ENCODE measurements at regions not wholly inside any gene's neighbourhood (a gene's known extent, or its start where the extent isn't known, plus 50 kb on each side); places are given as distances from the start of the nearest gene placed in this dataset.

DNA sequence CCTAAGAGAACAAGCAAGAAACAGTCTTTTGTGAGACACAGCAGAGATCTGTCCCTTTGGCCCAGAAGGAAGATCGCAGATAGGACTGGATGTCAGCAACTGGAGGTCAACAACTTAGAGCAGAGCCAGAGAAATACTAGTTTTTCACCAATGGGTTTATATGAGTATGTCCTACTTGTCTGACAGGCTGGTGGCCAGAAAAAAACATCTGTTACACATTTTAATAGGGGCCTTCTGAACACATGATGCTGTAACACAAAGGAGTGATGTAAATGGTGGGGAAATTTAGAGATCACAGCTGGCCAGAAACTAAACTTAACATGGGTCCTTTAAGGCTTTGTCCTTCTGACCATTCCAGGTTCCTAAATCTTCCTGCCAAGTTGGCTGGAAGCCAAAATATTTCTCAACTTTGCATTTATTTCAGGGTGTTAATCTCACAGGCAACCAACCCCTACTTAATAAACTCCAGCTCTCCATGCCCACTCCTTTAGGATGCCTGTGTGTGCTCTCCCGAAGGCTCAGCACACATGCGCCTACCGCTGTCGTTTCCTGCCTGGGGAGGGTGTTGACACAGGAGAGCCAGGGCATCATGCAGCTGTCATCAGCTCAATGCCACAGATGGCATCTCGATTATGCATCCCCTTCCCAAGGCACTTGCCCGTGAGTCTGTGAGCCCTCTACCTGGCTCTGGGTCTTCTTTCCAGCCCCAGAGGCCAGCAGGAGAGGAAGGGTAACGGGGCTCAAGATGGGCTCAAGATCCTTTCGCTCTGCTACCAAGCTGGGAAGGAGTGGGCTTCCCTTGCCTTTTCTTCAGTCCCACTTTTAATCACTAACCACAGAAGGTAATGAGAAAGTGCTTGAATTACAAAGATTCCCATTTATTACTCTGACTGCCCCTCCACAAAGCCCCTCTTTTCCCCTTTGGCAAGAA lies 252.5 kb downstream of the ETAA1 start:
- Histone ChIP-seq H3K9me3 (ENCODE audit: insufficient read depth, low read depth, low read length) (peaks cover 14% of the 10 kb centered on the region), H3K4me1 (ENCODE audit: insufficient read depth, low read length) (no peaks in the 10 kb centered on the region), H3K9ac (ENCODE audit: low read depth, low read length) (no peak overlapping the region), H3K36me3 (ENCODE audit: insufficient read depth, low read depth, low read length) (no peaks in the 10 kb centered on the region), H3K27me3 (ENCODE audit: insufficient read depth, low read length) (no peaks in the 10 kb centered on the region), H3K4me3 (ENCODE audit: low read length) (no peak overlapping the region), H3K27ac (ENCODE audit: low read length) (no peak overlapping the region)

DNA sequence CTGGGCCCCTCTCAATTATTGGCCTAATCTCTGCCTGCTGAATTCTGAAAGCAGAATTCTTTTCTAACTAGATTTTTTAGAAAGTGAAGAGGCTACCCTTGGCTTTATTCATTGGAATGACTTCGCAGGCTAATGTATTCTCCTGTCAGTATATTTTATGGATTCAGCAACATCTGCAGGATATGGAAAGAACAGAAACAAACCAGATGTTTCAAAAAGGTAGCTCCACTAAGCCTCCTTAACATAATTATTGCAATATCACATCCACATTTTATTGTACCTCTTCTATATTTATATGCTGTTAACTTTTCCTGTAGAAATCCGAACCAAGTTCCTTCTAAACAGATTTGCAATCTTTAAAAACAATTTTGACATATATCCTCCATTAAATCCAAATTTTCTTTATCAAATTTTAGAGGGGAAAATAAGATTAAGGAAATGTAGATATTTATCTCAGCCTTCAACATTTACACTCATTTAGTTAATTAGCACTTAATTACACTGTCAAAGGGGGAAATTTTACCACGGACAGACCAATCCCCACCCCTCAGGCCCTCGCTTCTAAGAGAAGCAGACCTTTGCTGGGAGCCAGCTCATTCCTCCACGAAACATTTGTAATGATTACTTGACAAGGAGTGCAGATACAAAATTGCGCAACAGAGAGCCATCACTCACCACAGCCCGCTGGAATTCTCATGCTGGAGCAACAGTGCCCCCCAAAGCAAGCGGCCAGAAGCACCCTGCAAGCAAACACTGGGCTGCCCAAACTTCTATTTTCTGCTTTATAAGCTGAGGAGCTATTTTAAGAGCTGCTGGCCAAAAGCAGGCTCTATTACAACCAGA lies 253.4 kb downstream of the ETAA1 start:
- Histone ChIP-seq H3K9me3 (ENCODE audit: insufficient read depth, low read depth, low read length) (peaks cover 14% of the 10 kb centered on the region), H3K36me3 (ENCODE audit: insufficient read depth, low read depth, low read length) (no peaks in the 10 kb centered on the region), H3K9ac (ENCODE audit: low read depth, low read length) (no peak overlapping the region), H3K27ac (ENCODE audit: low read length) (no peak overlapping the region), H3K4me3 (ENCODE audit: low read length) (no peak overlapping the region), H3K27me3 (ENCODE audit: insufficient read depth, low read length) (no peaks in the 10 kb centered on the region), H3K4me1 (ENCODE audit: insufficient read depth, low read length) (no peaks in the 10 kb centered on the region)

DNA sequence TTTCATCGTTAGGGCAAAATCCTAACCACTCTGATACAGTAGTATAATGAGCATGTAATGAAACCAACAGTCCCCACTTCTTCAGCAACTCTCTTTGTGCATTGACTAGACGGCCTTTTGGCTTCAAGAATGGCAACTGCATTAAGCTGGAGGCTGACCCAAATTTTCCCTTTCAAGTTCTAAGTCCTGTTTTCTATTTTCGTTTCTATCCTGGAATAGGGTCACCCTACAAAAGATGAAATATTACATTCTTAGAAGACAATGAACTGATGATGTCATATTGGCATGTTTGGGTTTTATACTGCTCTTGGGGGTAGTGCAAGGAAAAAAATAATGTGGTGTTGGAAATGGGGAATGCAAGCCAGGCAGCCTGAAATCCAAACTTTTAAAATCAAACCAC lies 254.4 kb downstream of the ETAA1 start:
- Histone ChIP-seq H3K9me3 (ENCODE audit: insufficient read depth, low read depth, low read length) (peaks cover 14% of the 10 kb centered on the region), H3K4me1 (ENCODE audit: insufficient read depth, low read length) (no peaks in the 10 kb centered on the region), H3K27ac (ENCODE audit: low read length) (no peak overlapping the region), H3K27me3 (ENCODE audit: insufficient read depth, low read length) (no peaks in the 10 kb centered on the region), H3K4me3 (ENCODE audit: low read length) (no peak overlapping the region), H3K36me3 (ENCODE audit: insufficient read depth, low read depth, low read length) (no peaks in the 10 kb centered on the region), H3K9ac (ENCODE audit: low read depth, low read length) (no peak overlapping the region)

DNA sequence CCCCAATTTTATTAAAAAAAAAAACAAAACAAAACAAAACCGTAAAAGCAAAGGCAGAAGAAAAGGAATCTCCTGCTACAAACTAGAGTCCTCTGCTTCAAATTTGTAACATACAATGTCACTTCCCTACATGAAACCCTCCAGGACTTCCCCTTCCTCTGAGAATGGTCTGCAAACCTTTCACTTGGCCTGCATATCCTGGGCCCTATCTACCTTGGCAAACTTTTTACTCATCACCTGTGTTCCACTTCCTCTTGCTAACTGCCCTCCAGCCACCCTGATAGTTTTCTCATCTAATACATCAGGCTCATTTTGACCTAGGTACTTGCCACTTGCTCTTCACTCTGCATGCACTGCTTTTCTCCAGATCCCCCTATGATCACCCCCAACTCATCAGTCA lies 255.5 kb downstream of the ETAA1 start:
- Histone ChIP-seq H3K9me3 (ENCODE audit: insufficient read depth, low read depth, low read length) (peaks cover 8% of the 10 kb centered on the region; the same call in 1 of the 2 replicates), H3K36me3 (ENCODE audit: insufficient read depth, low read depth, low read length) (no peaks in the 10 kb centered on the region), H3K27me3 (ENCODE audit: insufficient read depth, low read length) (no peaks in the 10 kb centered on the region), H3K27ac (ENCODE audit: low read length) (no peak overlapping the region), H3K4me1 (ENCODE audit: insufficient read depth, low read length) (no peaks in the 10 kb centered on the region), H3K9ac (ENCODE audit: low read depth, low read length) (no peak overlapping the region), H3K4me3 (ENCODE audit: low read length) (no peak overlapping the region)

DNA sequence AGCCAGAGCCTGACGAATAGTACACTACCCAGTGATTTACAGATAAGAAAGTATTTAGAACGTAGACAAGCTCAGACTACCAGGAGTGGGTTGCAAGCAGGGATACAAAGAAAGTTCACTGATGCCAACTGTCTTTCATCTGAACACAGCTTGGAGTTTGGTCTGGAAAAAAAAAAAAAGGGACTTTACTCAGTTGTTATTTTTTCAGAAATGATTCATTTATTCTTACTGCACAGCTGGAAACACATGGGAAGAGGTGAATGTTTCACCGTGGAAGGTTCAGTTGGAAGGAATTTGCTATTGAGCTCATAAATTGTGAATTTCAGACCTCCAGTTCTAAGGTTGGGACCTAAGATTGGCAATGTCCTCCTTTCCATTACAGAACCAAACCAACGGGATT lies 259.7 kb downstream of the ETAA1 start:
- no peaks in the 10 kb centered on the region for H3K27me3 ChIP-seq (ENCODE audit: insufficient read depth, low read length)
- H3K27ac ChIP-seq (ENCODE audit: low read length), result no peak overlapping the region
- no peak overlapping the region for H3K4me3 ChIP-seq (ENCODE audit: low read length)
- no peaks in the 10 kb centered on the region for H3K4me1 ChIP-seq (ENCODE audit: insufficient read depth, low read length)
- H3K9me3 ChIP-seq (ENCODE audit: insufficient read depth, low read depth, low read length), result peaks cover 15% of the 10 kb centered on the region; the same call in 1 of the 2 replicates
- no peaks in the 10 kb centered on the region for H3K36me3 ChIP-seq (ENCODE audit: insufficient read depth, low read depth, low read length)
- H3K9ac ChIP-seq (ENCODE audit: low read depth, low read length), result no peak overlapping the region

DNA sequence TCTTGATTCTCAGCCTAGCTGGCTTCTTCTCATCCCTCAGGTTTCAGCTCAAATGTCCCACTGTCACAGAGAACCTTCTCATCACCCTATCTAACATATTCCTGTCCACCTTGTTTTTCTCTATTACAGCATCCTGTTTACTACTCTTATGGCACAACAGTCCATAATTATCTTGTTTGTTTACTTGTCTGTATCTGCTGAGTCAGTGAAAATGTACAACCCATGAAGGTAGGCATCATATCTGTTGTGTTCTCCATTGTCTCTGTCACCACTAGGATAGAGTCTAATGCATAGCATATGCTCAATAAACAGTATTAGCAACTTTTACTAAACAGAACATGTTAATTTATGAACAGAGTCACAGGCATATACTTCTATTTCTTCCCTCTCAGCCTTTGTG lies 261.7 kb downstream of the ETAA1 start:
- Histone ChIP-seq H3K9me3 (ENCODE audit: insufficient read depth, low read depth, low read length) (peaks cover 7% of the 10 kb centered on the region; the same call in 1 of the 2 replicates), H3K9ac (ENCODE audit: low read depth, low read length) (no peak overlapping the region), H3K36me3 (ENCODE audit: insufficient read depth, low read depth, low read length) (no peaks in the 10 kb centered on the region), H3K4me3 (ENCODE audit: low read length) (no peak overlapping the region), H3K27me3 (ENCODE audit: insufficient read depth, low read length) (no peaks in the 10 kb centered on the region), H3K4me1 (ENCODE audit: insufficient read depth, low read length) (no peaks in the 10 kb centered on the region), H3K27ac (ENCODE audit: low read length) (no peak overlapping the region)

DNA sequence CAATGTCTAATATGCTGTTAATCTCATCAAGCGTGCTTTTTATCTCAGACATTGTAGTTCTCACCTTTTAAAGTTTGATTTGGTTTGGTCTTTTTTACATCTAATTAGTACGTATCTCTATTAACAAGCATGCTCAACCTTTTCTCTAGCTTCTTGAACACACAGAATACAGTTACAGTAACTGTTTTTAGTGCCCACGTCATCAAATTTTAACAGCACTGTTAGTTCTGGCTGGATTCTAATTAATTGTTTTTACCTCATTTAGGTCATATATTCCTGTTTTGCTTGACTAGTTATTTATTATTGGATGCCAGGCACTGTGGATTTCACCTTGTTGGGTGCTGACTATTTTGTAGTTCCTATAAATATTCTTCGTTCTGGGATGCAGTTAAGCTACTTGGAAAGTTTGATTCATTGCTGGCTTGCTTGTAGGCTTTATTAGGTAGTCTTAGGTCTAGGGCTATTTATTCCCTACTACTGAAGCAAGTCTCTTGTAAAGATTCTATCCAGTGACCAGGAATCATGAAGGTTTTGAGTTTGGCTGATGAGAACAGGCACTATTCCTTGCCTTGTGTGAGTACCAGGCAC lies 263.0 kb downstream of the ETAA1 start:
- Histone ChIP-seq H3K27me3 (ENCODE audit: insufficient read depth, low read length) (no peaks in the 10 kb centered on the region), H3K4me3 (ENCODE audit: low read length) (no peak overlapping the region), H3K36me3 (ENCODE audit: insufficient read depth, low read depth, low read length) (no peaks in the 10 kb centered on the region), H3K9me3 (ENCODE audit: insufficient read depth, low read depth, low read length) (0 out of 2 replicates have a peak, but pooled peaks cover 7% of the 10 kb centered on the region), H3K4me1 (ENCODE audit: insufficient read depth, low read length) (no peaks in the 10 kb centered on the region), H3K9ac (ENCODE audit: low read depth, low read length) (no peak overlapping the region), H3K27ac (ENCODE audit: low read length) (no peak overlapping the region)

DNA sequence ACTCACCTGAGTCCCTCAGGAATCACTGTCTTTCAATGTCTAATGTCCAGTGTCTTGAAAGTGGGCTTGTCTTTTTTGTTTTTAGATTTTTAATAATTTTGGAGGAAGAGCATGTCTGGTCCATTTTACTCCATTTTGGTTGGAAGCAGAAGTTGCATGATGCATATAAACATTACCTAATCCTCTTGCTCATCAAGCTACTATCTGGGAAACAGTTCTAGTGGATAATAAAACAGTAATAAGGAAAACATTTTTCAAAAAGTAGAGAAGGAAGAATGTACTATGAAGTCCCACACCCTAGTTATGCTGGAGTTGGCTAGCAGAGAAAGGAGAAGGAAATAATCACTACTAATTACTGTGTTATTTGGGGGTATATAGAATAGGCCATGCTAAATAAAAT lies 263.7 kb downstream of the ETAA1 start:
- Histone ChIP-seq H3K4me1 (ENCODE audit: insufficient read depth, low read length) (no peaks in the 10 kb centered on the region), H3K9me3 (ENCODE audit: insufficient read depth, low read depth, low read length) (0 out of 2 replicates have a peak, but pooled peaks cover 7% of the 10 kb centered on the region), H3K9ac (ENCODE audit: low read depth, low read length) (no peak overlapping the region), H3K36me3 (ENCODE audit: insufficient read depth, low read depth, low read length) (no peaks in the 10 kb centered on the region), H3K27ac (ENCODE audit: low read length) (no peak overlapping the region), H3K4me3 (ENCODE audit: low read length) (no peak overlapping the region), H3K27me3 (ENCODE audit: insufficient read depth, low read length) (no peaks in the 10 kb centered on the region)

DNA sequence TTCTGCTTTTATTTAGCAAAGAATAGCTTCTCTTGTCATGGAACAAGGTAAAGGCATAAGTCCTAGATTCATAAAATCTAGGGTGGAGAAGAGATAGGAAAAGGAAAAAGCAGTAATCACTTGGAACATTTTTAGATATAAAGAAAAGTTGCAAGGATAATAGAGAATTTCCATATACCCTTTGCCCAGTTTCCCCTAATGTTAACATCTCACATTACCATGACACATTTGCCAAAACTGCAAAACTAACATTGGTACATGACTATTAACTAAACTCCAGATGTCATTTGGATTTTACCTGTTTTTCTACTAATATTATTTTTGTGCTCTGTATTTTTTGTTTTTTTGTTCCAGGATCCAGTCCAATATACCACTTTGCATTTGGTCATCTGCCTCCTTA lies 265.1 kb downstream of the ETAA1 start:
- Histone ChIP-seq H3K9me3 (ENCODE audit: insufficient read depth, low read depth, low read length) (0 out of 2 replicates have a peak, but pooled peaks cover 7% of the 10 kb centered on the region), H3K4me1 (ENCODE audit: insufficient read depth, low read length) (no peaks in the 10 kb centered on the region), H3K27ac (ENCODE audit: low read length) (no peak overlapping the region), H3K4me3 (ENCODE audit: low read length) (no peak overlapping the region), H3K36me3 (ENCODE audit: insufficient read depth, low read depth, low read length) (no peaks in the 10 kb centered on the region), H3K27me3 (ENCODE audit: insufficient read depth, low read length) (no peaks in the 10 kb centered on the region), H3K9ac (ENCODE audit: low read depth, low read length) (no peak overlapping the region)

DNA sequence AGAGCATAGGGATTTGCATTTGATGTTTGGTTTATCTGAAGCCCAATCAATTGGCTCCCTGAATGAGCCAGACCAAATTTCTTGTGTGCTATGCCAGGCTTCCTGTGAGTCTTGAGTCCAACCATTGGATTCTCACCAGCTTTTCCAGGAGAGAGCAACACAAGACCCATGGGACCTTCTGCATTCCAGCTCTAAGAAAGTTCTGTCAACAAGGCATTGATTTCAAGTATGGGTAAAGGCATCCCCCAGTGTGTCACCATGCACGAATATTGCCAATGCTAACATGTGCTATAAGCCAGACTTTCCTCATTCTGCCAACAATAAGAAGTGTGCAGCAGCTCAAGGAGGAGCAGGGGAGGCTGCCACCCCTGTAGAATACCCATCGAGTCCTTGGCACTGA lies 266.6 kb downstream of the ETAA1 start:
- no peak overlapping the region for H3K27ac ChIP-seq (ENCODE audit: low read length)
- H3K4me3 ChIP-seq (ENCODE audit: low read length), result no peak overlapping the region
- H3K4me1 ChIP-seq (ENCODE audit: insufficient read depth, low read length), result no peaks in the 10 kb centered on the region

DNA sequence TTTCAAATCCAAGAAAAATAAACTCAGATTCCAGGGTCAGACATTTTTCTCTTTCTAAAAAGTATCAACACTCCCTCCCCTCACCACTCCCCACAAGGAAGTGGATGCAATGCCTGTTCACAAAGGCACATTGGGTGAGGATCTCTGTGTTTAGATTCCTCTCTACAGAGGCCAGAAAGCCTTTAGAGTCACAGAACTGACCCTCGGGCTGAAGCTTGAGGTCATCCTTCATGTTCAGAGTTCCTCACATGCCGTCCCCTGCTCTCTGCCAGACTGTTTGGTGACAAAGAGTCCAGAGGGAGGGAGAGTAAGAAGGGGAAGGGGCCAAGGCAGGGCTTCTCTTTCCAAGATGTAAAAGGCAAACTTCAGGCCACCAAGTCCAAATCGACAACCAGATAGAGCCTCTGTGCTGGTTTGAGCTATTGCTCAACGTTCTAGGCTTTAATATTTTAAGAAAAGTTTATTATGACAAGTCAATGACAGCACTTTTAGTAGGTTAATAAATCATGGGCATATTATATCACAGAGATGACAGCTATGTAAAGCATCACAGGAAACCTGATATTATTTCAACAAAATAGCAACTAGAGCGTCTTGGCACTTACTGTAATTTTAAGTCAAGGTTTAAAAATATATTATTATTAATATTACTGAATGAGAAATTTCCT lies 269.4 kb downstream of the ETAA1 start:
- Histone ChIP-seq H3K27ac (ENCODE audit: low read length) (no peak overlapping the region), H3K9me3 (ENCODE audit: insufficient read depth, low read depth, low read length) (no peaks in the 10 kb centered on the region), H3K4me3 (ENCODE audit: low read length) (no peak overlapping the region), H3K27me3 (ENCODE audit: insufficient read depth, low read length) (no peaks in the 10 kb centered on the region), H3K36me3 (ENCODE audit: insufficient read depth, low read depth, low read length) (no peaks in the 10 kb centered on the region), H3K4me1 (ENCODE audit: insufficient read depth, low read length) (no peaks in the 10 kb centered on the region), H3K9ac (ENCODE audit: low read depth, low read length) (no peak overlapping the region)

More for the DNA sequence above, 266.6 kb downstream of the ETAA1 start:
- Histone ChIP-seq H3K9ac (ENCODE audit: low read depth, low read length) (no peak overlapping the region), H3K27me3 (ENCODE audit: insufficient read depth, low read length) (no peaks in the 10 kb centered on the region), H3K36me3 (ENCODE audit: insufficient read depth, low read depth, low read length) (no peaks in the 10 kb centered on the region), H3K9me3 (ENCODE audit: insufficient read depth, low read depth, low read length) (0 out of 2 replicates have a peak, but pooled peaks cover 4% of the 10 kb centered on the region)

All from iPS-20b (cell line).